ENCODE measurements at regions not wholly inside any gene's neighbourhood (a gene's known extent, or its start where the extent isn't known, plus 50 kb on each side); places are given as distances from the start of the nearest gene placed in this dataset.

DNA sequence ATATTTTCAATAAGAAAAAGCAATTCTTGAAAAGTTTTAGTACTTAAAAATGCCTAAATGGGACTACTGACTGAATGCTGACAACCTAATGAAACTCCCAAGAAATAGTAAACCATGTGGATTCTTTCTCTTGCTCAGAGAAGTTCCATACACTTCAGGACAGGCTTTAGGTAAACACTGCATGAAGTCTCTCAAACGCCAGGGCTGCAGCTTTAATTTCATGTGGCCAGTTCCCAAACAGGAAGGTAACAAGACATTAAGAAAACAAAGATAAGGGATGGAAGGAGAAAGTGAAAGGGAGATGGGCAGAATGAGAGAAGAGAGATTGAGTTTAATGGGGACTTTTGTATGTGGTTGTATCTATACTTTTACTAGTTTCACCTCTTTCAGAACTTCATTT, 734.7 kb upstream of the PKDCC start:
- no peak for TF ChIP-seq ZNF274 (IDR thresholded peaks at IDR 0.05; ENCODE audit: low read depth, low read length)
- TF ChIP-seq SUZ12 (IDR thresholded peaks at IDR 0.05; ENCODE audit: extremely low read depth, insufficient read depth, insufficient read length) = no peak

All from NT2/D1 (cell line).